Hippocampal formation (tissue), 2 donors: ENCODE measurements at regions not wholly inside any gene's neighbourhood (a gene's known extent, or its start where the extent isn't known, plus 50 kb on each side); places are given as distances from the start of the nearest gene placed in this dataset.
"Not testable (repeated sequence)": the region's sequence is repeated elsewhere in the genome, so short reads cannot be mapped to it uniquely, and the experiment has no call there.

Experiments
- DNase-seq, 2 donors: peaks; one replicate each; lab custom pipeline; 2025; lab: John Stamatoyannopoulos, UW

DNA sequence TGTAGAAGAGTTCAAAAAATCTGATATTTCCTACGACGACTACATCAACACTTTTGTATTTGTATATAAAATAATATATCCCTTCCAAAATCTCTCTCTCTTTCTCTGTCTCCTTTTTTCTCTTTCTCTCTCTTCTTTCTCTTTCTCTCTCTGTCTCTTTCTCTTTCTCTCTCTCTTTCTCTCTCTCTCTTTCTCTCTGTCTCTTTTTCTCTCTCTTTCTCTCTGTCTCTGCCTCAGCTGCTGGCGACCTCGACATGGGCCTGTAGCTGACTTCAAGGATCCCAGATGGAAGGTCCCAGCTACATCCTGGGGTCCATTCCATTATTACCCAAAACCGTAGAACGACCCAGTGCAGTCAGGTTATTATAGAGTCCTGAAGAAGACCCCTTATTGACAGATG lies 90.0 kb downstream of the CD24 start:
- no peak for DNase-seq

GRCh38 chr6:106883808-106884262 lies 90.7 kb downstream of the CD24 start:
- DNase-seq, result no peak

DNA sequence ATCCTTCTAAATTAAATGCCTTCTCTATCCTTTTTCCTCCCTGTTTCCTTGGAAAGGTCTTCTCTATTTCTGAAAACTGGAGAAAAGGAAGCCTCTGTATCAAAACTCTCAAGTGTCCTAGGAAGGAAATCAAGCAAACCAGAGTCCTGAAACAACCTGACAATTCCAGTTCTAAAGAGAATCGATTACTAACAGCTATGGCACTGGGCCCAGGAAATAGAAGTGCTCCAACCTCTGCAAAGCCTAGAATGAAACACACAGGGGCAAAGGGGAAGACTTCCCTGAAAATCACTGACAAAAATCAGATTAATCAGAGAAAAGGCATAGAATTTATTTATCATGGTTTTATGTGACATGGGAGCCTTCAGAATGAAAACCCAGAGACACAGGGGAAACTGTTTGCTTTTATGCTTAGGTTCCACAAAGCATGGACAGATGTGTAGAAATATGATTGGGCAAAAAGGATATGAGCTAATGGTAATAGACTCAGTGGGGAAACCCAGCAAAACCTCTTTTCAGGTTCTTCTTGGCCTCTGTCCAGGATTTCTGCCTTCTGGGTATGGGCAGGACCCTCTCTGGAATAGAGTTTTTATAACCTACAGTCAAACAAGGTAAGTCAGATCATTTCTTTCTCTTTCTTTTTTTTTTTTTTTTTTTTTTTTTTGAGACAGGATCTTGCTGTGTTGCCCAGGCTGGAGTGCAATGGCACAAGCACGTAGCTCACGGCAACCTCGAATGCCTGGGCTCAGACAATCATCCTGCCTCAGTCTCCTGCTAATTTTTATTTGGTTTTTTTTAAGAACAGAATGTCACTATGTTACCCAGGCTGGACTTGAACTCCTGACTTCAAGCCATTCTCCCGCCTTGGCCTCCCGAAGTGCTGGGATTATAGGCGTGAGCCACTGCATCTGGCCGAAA lies 91.7 kb downstream of the CD24 start:
- no peak for DNase-seq

- no peak for DNase-seq
Observed at GRCh38 chr6:106882138-106882537, 92.4 kb downstream of the CD24 start.

DNA sequence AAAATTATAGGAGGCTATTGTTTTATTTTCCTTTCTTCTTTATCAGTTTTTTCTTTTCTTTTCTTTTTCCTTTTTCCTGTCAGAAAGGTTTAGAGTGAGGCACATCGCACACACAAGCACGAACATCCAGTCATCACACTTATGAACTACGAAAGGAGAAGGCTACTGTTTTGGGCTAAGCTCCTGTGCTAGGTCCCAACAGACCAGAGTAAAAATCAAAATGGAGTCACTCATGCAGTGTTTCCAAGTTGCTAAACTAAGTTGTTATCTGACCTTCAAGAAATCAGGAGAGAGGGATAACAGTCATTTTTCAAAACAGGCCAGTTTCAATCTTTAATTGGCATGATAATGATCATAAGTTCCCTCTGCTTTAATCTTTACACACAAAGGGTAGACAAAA lies 93.6 kb downstream of the CD24 start:
- DNase-seq, result no peak

- DNase-seq, result no peak
Observed at GRCh38 chr6:106875782-106876321, 98.7 kb downstream of the CD24 start.

GRCh38 chr6:106874481-106874880 lies 100.0 kb downstream of the CD24 start:
- DNase-seq, result no peak

DNA sequence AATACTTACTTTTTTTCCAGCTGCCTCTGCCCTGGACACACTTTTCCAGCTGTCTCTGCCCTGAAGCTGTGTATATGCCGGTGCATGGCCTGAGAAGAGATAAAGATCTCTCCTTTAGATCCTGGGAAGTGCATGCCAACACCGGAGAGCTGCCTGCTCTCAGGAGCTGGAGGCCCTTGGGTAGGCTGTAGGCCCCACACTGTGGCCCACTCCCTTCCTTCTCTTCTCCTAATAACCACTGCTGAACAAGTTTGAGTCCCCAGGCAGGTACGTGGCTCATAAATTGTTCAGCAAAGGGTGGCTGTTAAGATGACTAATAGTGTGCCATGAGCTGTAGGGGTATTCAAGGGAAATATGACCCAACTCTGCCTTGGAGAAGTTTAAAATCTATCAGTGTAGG lies 102.5 kb downstream of the CD24 start:
- DNase-seq, result no peak

DNA sequence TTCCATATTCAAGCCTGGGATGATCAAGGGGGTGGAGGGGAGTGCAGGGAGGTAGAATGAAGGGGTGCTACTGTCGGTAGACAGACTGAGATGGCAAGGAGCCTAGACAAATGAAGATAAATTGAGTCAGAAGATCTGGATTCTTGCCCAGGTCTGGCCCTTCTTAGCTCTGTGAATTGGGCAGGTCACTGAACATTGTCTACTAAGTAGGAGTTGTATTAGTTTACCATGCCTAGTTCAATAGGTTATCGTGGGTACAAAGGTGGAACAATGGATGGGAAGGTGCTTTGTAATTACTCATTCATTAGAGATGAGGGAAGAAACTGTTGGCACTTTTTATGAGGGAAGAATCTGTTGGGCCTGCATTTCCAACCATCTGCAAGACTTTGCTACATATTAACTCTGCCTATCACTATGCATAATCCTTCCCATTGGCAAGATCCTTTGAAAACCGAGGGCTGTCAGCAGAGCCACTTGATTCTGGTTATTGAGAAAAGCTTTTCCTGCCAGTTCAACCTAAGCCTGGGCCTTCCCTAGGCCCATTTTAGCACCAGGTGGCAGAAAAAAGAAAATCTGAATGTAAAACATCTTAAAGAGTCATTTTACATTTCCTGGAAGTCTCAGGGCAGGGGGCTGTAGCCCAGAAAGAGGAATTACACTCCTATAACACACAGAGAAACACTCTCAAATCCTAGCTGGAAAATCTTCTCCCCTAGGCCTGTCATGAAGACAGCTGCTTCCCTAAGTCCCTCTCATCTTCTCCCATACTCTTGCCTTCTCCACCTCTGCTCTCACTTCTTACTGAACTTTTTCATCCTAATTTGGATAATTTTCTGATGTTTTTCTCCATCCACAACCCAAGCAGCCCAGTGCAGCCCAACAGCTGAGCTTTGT lies 103.5 kb downstream of the CD24 start:
- no peak for DNase-seq

- DNase-seq, result no peak
Observed at GRCh38 chr6:106870069-106870468, 104.5 kb downstream of the CD24 start.

GRCh38 chr6:106869203-106869602 lies 105.3 kb downstream of the CD24 start:
- no peak for DNase-seq

DNA sequence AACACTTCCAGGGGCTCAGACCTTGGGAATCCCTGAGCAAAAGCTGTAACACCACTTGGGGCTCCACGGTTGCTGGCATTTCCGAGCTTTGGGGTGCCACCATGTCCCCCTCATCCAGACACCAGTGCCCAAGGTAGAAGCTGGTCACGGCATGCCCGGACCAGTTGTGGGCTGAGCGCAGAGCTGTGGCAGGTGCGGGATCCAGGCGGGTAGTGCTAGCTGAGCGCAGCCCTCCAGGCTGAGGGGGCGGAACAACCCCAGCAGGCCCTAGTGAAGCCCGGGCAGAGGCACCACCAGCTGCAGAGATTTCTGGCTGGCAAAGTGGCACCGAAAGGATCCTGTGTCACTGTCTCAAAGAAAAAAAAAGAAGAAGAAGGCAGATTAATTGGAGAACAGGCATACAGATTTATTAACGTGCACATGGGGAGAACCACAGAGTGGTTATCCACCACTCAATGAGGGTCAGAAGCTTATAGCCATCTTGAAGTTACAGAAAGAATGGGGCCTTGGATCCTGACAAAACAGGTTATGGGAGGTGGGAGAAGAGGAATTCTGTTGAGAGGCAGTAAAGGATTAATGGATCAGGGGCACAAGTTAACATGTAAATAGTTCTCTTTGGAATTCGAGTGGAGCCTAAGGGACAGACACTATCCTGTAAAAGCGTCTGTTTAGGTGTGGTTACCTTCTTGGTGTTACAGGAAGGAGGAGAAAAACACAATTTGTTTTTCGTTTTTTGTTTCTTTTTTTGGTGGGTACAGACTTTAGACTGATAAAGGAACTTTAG lies 107.5 kb downstream of the CD24 start:
- DNase-seq, result no peak

DNA sequence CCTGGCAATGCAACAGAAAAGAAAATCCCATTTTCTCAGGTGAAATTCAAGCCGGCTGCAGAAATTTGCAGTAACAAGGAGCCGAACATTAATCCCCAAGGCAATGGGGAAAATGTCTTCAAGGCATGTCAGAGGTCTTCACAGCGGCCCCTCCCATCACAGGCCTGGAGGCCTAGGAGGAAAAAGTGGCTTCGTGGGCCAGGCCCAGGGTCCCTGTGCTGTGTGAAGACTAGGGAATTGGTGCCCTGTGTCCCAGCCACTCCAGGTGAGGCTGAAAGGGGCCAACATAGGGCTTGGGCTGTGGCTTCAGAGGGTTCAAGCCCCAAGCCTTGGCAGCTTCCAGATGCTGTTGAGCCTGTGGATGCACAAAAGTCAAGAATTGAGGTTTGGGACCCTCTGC lies 111.7 kb downstream of the CD24 start:
- DNase-seq, result no peak

GRCh38 chr6:106860940-106861339 lies 113.6 kb downstream of the CD24 start:
- DNase-seq, result no peak

GRCh38 chr6:106858653-106859092 lies 115.9 kb downstream of the CD24 start:
- no peak for DNase-seq

DNA sequence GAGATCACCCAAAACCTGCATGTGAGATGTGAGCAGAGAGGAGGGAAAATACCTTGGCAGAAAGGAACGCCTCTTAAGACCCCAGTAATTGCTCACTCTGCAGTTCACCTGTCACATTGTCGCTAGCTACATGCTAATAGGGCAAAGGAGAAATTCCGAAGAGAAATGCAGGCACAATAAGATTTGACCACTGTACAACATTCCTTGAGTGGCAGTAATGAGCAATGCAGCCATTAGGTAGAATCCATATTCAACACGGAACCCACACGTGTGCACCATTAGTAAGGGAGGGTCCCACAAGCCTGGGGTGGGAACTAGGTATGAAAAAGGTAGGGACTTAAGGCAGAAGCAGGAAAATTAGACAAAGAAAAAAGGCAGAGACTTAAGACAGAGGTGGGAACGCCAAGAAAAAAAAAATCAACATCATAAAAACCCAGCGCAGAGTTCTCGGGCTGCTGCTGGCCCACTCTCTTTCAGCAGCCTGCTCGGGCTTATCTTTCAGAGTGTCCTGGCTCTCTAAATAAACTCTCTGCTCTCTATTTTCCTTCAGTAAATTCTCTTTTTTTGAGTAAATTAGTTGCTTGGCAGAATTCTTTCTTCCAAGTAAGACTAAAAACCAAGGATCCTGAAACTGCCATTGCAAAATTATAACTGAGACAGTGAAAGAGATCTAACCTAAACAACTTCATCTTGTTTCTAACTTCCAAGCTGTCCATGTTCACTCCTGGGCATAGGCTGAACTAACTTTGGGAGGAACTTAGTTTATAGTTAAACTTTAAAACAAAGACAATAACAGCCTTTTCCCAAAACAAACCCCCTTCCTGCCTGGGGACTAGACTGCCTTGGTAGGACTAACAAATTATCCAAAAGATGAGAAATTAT lies 116.5 kb downstream of the CD24 start:
- DNase-seq, result no peak

- not testable (repeated sequence) for DNase-seq
Observed at GRCh38 chr6:106857310-106857709, 117.2 kb downstream of the CD24 start.

DNA sequence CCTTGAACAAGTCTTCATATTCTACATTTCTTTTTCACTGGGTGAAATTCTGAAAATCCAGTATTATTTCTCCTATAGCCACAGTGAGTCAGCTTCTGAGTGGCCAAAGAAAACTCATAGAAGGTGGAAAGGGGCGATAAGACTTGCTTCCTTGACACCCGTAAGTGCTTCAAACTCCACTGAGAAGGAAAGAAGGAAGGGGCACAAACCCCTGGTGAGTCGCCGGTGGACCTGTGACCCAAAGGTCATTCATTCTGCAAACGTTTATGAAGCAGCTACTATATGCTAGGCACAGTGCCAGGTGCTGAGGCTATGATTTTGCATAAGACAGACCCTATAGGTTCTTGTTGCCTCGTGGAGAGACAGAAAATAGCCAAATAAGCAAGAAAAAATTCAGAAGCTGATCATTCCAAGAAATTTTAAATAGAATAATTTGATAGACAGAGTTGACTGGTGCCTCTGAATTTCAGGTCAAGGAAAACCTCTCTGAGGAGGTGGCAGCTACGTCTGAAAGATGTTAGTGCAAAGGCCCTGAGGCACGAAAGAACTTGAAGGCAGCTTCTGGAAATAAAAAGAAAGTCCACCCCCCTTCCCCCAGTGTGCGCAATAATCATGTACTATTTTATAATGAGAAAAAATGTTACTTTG lies 118.2 kb downstream of the CD24 start:
- no peak for DNase-seq

- DNase-seq, result no peak
Observed at GRCh38 chr6:106855117-106855516, 119.4 kb downstream of the CD24 start.
